ENCODE measurements at regions not wholly inside any gene's neighbourhood (a gene's known extent, or its start where the extent isn't known, plus 50 kb on each side); places are given as distances from the start of the nearest gene placed in this dataset.
"Not testable (repeated sequence)": the region's sequence is repeated elsewhere in the genome, so short reads cannot be mapped to it uniquely, and the experiment has no call there.

- DNase-seq (ENCODE audit: low read depth in 2 of 2): peak; percentile 49 to 54
Measured at GRCh38 chr11:71638801-71639519, 56.3 kb upstream of the KRTAP5-11 start.

GRCh38 chr11:71639520-71639849, 56.8 kb upstream of the KRTAP5-11 start:
- DNase-seq (ENCODE audit: low read depth in 2 of 2): not testable (repeated sequence)

GRCh38 chr11:71639916-71640315, 57.2 kb upstream of the KRTAP5-11 start:
- not testable (repeated sequence) for DNase-seq (ENCODE audit: low read depth in 2 of 2)

GRCh38 chr11:71647078-71647477, 64.4 kb upstream of the KRTAP5-11 start:
- DNase-seq (ENCODE audit: low read depth in 2 of 2): not testable (repeated sequence)

- not testable (repeated sequence) for DNase-seq (ENCODE audit: low read depth in 2 of 2)
Measured at GRCh38 chr11:71652998-71653397, 70.3 kb upstream of the KRTAP5-11 start.

GRCh38 chr11:71654423-71654822, 71.7 kb upstream of the KRTAP5-11 start:
- not testable (repeated sequence) for DNase-seq (ENCODE audit: low read depth in 2 of 2)

- DNase-seq (ENCODE audit: low read depth in 2 of 2): not testable (repeated sequence)
Measured at GRCh38 chr11:71655041-71655440, 72.4 kb upstream of the KRTAP5-11 start.

GRCh38 chr11:71656513-71656912, 73.8 kb upstream of the KRTAP5-11 start:
- not testable (repeated sequence) for DNase-seq (ENCODE audit: low read depth in 2 of 2)

- not testable (repeated sequence) for DNase-seq (ENCODE audit: low read depth in 2 of 2)
Measured at GRCh38 chr11:71664941-71665340, 82.3 kb upstream of the KRTAP5-11 start.

GRCh38 chr11:71698110-71698509, 115.4 kb upstream of the KRTAP5-11 start:
- DNase-seq (ENCODE audit: low read depth in 2 of 2): not testable (repeated sequence)

GRCh38 chr11:71698961-71699360, 116.3 kb upstream of the KRTAP5-11 start:
- not testable (repeated sequence) for DNase-seq (ENCODE audit: low read depth in 2 of 2)

- not testable (repeated sequence) for DNase-seq (ENCODE audit: low read depth in 2 of 2)
Measured at GRCh38 chr11:71701435-71702291, 119.0 kb upstream of the KRTAP5-11 start.

- not testable (repeated sequence) for DNase-seq (ENCODE audit: low read depth in 2 of 2)
Measured at GRCh38 chr11:71705086-71705737, 122.5 kb upstream of the KRTAP5-11 start.

GRCh38 chr11:71705738-71706432, 123.2 kb upstream of the KRTAP5-11 start:
- DNase-seq (ENCODE audit: low read depth in 2 of 2): not testable (repeated sequence)

GRCh38 chr11:71707083-71707482, 124.4 kb upstream of the KRTAP5-11 start:
- not testable (repeated sequence) for DNase-seq (ENCODE audit: low read depth in 2 of 2)

GRCh38 chr11:71709541-71709940, 123.5 kb upstream of the DEFB108B start:
- DNase-seq (ENCODE audit: low read depth in 2 of 2): not testable (repeated sequence)

GRCh38 chr11:71710171-71710671, 122.8 kb upstream of the DEFB108B start:
- DNase-seq (ENCODE audit: low read depth in 2 of 2): not testable (repeated sequence)

GRCh38 chr11:71710701-71711385, 122.2 kb upstream of the DEFB108B start:
- not testable (repeated sequence) for DNase-seq (ENCODE audit: low read depth in 2 of 2)

- not testable (repeated sequence) for DNase-seq (ENCODE audit: low read depth in 2 of 2)
Measured at GRCh38 chr11:71712350-71712749, 120.7 kb upstream of the DEFB108B start.

- not testable (repeated sequence) for DNase-seq (ENCODE audit: low read depth in 2 of 2)
Measured at GRCh38 chr11:71712846-71713245, 120.2 kb upstream of the DEFB108B start.

- DNase-seq (ENCODE audit: low read depth in 2 of 2): not testable (repeated sequence)
Measured at GRCh38 chr11:71714510-71714909, 118.5 kb upstream of the DEFB108B start.
